C4-2B (cell line): ENCODE measurements at regions not wholly inside any gene's neighbourhood (a gene's known extent, or its start where the extent isn't known, plus 50 kb on each side); places are given as distances from the start of the nearest gene placed in this dataset.
"Not testable (repeated sequence)": the region's sequence is repeated elsewhere in the genome, so short reads cannot be mapped to it uniquely, and the experiment has no call there.

Experiments used
- H3K27ac ChIP-seq: fragments of 450-650 bp; 2 replicates; pipeline ENCODE4 v1.5.1; 2017
- ZFX ChIP-seq: fragments of 450-650 bp; IDR thresholded peaks from 2 replicates; pipeline ENCODE4 v1.6.1; 2017
- TF ChIP-seq, protein P1 (sequence below): fragments of 450-650 bp; conservative IDR thresholded peaks from 2 replicates; pipeline ENCODE4 v1.5.1; 2017; ENCODE audit warnings: mild to moderate bottlenecking

DNA sequence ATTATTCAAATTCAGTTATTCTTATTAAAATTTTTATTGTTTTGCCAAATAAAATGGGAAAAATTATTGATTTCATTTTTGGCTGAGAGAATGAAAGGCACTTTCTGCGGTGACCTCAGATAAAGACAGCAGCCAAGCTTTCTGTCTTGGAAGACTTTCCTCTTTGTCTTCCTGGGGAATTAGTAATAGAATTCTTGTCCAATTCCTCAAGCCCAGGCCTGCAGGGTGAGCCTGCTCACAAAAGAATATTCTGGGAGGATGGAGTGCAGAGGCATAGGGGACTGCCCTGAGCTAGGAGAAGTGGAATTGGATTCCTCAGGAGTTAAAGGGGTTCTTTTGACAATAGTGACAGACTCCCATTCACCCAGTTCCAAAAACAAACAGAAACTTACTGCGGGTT lies 614.5 kb upstream of the ADGRL2 start:
- no peak overlapping the region for H3K27ac ChIP-seq
- no peak for TF ChIP-seq ZFX
- TF ChIP-seq, protein P1, sequence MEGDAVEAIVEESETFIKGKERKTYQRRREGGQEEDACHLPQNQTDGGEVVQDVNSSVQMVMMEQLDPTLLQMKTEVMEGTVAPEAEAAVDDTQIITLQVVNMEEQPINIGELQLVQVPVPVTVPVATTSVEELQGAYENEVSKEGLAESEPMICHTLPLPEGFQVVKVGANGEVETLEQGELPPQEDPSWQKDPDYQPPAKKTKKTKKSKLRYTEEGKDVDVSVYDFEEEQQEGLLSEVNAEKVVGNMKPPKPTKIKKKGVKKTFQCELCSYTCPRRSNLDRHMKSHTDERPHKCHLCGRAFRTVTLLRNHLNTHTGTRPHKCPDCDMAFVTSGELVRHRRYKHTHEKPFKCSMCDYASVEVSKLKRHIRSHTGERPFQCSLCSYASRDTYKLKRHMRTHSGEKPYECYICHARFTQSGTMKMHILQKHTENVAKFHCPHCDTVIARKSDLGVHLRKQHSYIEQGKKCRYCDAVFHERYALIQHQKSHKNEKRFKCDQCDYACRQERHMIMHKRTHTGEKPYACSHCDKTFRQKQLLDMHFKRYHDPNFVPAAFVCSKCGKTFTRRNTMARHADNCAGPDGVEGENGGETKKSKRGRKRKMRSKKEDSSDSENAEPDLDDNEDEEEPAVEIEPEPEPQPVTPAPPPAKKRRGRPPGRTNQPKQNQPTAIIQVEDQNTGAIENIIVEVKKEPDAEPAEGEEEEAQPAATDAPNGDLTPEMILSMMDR: no peak

DNA sequence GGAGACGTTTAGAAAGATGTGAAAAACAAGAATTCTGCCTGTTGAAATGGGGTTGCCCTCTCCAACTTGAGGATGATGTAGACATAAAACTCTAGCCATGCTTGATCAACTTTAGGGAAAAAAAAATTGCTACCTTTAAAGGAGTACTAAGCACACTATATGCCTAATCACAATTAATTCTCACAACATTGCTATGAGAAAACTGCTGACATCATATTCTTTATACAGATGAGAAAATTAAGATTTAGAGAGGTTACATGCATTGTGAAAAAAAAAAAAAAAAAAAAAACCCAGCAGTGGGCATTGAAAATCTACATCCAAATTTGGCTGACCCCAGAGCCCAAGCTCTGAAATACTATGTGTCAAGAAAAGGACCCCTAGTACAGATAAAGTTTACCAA lies 617.2 kb upstream of the ADGRL2 start:
- no peak for TF ChIP-seq ZFX
- TF ChIP-seq, protein P1: no peak
- no peak overlapping the region for H3K27ac ChIP-seq

DNA sequence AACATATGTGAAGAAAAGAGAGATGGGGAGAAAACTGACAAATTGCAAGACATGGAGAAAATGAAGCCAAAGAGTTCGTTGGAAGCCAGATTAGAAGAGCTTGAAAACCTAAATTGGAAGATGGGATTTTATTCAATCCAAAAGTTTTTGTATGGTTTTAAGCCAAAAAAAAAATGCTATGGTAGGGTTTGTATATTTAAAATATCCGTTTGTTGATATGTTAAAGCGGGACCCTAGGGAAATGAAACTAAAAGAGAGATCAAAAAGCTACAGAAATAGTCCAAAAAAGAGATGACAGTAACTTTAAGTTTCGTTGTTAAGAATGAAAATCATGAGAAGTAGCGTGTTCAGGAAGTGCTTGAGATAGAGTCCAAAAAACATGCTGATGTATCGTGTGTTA lies 617.7 kb upstream of the ADGRL2 start:
- TF ChIP-seq, protein P1: no peak
- no peak for TF ChIP-seq ZFX
- H3K27ac ChIP-seq: no peak overlapping the region

DNA sequence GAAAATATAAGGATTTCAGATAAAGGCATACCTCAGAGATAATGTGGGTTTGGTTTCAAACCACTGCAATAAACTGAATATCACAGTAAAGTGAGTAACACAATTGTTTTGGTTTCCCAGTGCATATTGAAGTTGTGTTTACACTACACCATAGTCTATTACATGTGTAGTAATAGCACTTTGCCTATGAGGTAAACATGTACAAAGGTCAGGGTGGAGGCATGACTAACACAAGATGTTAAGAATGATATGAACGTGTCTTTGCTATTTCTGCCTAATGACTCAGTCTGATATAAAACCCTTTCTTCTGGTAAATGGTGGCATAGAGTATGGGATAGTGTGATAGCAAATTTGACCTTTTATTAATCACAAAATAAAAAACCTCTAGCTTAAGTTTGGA lies 621.5 kb upstream of the ADGRL2 start:
- H3K27ac ChIP-seq: no peak overlapping the region
- TF ChIP-seq ZFX: no peak
- TF ChIP-seq, protein P1: no peak

DNA sequence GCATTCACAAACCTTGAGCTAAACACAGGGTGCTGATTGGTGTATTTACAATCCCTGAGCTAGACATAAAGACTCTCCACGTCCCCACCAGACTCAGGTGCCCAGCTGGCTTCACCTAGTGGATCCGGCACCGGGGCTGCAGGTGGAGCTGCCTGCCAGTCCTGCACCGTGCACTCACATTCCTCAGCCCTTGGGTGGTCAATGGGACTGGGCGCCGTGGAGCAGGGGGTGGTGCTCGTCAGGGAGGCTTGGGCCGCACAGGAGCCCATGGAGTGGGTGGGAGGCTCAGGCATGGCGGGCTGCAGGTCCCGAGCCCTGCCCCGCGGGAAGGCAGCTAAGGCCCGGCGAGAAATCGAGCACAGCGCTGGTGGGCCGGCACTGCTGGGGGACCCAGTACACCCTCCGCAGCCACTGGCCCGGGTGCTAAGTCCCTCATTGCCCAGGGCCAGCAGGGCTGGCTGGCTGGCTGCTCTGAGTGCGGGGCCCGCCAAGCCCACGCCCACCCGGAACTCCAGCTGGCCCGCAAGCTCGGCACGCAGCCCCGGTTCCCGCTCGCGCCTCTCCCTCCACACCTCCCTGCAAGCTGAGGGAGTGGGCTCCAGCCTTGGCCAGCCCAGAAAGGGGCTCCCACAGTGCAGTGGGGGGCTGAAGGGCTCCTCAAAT lies 622.2 kb upstream of the ADGRL2 start:
- H3K27ac ChIP-seq: not testable (repeated sequence)

DNA sequence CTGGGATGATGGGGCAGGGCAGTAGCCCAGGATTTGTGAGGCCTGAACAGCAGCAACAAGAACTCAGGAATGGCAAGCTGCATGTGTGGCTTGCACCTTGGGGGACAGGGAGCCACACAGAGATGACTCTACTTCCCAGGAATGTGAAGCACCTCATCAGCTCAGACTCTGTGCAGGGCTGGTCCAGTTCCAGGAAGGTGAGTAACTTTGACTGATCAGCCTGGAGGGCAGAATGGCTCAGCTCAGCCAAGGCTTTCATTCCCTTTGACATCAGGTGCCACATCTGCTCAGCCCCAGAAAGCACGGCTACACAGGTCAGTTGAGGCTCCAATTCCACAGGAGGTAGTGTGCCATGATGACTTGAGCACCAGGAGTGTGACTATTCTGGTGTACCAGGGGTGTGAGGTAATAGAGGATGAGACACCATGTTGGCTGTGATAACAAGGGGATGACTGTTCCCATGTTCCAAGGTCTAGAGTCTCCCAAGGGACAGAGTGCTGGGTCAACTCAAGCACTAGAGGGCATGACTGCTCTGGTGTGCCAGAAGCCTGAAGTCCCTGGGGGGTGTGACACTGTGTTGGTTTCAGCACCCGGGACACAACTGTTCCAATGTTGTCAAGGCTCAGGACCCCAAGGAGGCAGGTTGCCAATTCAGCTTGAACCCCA lies 625.8 kb upstream of the ADGRL2 start:
- no peak for TF ChIP-seq ZFX
- TF ChIP-seq, protein P1: no peak
- H3K27ac ChIP-seq: no peak overlapping the region

DNA sequence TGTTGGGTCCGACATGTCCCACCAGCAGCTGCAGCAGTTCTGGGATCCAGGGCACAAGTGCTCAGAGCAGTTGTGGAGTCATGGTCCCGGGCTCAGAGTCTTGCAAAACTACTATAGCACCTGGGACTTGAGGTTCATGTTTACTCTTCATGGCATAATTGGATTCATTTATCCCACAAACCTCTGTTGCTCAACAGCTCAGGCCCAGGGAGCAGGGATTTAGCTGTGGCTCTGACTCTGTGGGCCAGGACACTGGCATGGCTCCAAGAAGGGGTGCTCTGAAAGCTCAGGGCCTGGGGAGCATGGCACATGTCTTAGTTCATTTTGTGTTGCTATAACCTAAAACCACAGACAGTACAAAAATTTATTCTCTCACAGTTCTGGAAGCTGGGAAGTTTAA lies 626.7 kb upstream of the ADGRL2 start:
- TF ChIP-seq, protein P1: no peak
- no peak for TF ChIP-seq ZFX
- H3K27ac ChIP-seq: no peak overlapping the region

DNA sequence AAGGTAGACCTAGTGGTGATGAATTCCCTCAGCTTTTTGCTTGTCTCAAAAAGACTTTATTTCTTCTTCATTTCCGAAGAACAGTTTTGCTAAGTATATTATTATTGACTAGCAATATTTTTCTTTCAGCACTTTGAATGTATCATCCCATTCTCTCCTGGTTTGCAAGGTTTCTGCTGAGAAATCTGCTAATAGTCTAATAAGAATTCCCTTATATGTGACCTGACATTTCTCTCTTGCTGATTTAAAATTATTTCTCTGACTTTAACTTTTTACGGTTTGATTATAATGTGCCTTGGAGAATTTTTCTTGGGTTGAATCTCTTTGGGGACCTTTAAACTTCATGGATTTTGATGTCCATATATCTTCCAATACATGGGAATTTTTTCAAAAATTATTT lies 628.3 kb upstream of the ADGRL2 start:
- TF ChIP-seq ZFX: no peak
- TF ChIP-seq, protein P1: no peak
- no peak overlapping the region for H3K27ac ChIP-seq
